Fibroblast of lung (primary cell): ENCODE measurements at regions not wholly inside any gene's neighbourhood (a gene's known extent, or its start where the extent isn't known, plus 50 kb on each side); places are given as distances from the start of the nearest gene placed in this dataset.

ENCODE experiments used
- DNase-seq, 2 donors: peaks; one replicate each; pipeline versions ENCODE4 v3.0.0 to v3.0.0-alpha.2; 2010; ENCODE audit warnings: low read depth in 2 of 2
- H2AFZ ChIP-seq: 2 replicates; pipeline ENCODE4 v1.5.1; 2012; ENCODE audit warnings: low read length, control low read depth, inconsistent platforms
- H3K27ac ChIP-seq: 2 replicates; pipeline ENCODE4 v1.5.1; 2011; ENCODE audit warnings: low read length, control low read depth; ENCODE audit not compliant: insufficient read depth
- H3K27me3 ChIP-seq: 2 replicates; pipeline ENCODE4 v1.5.1; 2011; ENCODE audit warnings: mild to moderate bottlenecking, low read length; ENCODE audit not compliant: control insufficient read depth, insufficient read depth
- H3K36me3 ChIP-seq: 2 replicates; pipeline ENCODE4 v1.5.1; 2011; ENCODE audit warnings: low read length; ENCODE audit not compliant: control insufficient read depth, insufficient read depth
- H3K4me1 ChIP-seq: 2 replicates; pipeline ENCODE4 v1.5.1; 2011; ENCODE audit warnings: low read length; ENCODE audit not compliant: control insufficient read depth, insufficient read depth; ENCODE audit errors: extremely low read depth
- H3K4me2 ChIP-seq: 2 replicates; pipeline ENCODE4 v1.5.1; 2011; ENCODE audit warnings: low read length, control low read depth; ENCODE audit not compliant: insufficient read depth; ENCODE audit errors: extremely low read depth
- H3K4me3 ChIP-seq, 4 experiments: fragments of 200-600 bp in 1 of 4; sonication (generic) in 1 of 4; replicated peaks in 1 of 4; 2 replicates each; pipeline ENCODE4 v1.5.1; 2011 to 2016; ENCODE audit warnings: low read length in 4 of 4, low read depth in 3 of 4, mild to moderate bottlenecking in 3 of 4, control low read depth in 2 of 4, inconsistent platforms in 1 of 4, mixed read lengths in 1 of 4; ENCODE audit not compliant: insufficient read depth in 1 of 4; ENCODE audit errors: control extremely low read depth in 1 of 4
- H3K79me2 ChIP-seq: 2 replicates; pipeline ENCODE4 v1.5.1; 2012; ENCODE audit warnings: mild to moderate bottlenecking, low read length, inconsistent platforms; ENCODE audit not compliant: control insufficient read depth, insufficient read depth
- H3K9ac ChIP-seq: 2 replicates; pipeline ENCODE4 v1.5.1; 2011; ENCODE audit warnings: mild to moderate bottlenecking, low read length, control low read depth; ENCODE audit not compliant: insufficient read depth
- H3K9me3 ChIP-seq: 2 replicates; pipeline ENCODE4 v1.5.1; 2012; ENCODE audit warnings: low read depth, low read length; ENCODE audit not compliant: control insufficient read depth, insufficient read depth
- H4K20me1 ChIP-seq: 2 replicates; pipeline ENCODE4 v1.5.1; 2011; ENCODE audit warnings: low read length; ENCODE audit not compliant: control insufficient read depth, insufficient read depth; ENCODE audit errors: extremely low read depth
- CTCF ChIP-seq, 2 donors: IDR thresholded peaks in 1 of 2; conservative IDR thresholded peaks in 1 of 2; 1 replicate in 1 of 2; 2 replicates in 1 of 2; pipeline ENCODE4 v1.5.1; 2011 to 2012; ENCODE audit warnings: low read length in 2 of 2, control low read depth in 1 of 2, inconsistent platforms in 1 of 2, low read depth in 1 of 2, mild to moderate bottlenecking in 1 of 2
- EZH2 ChIP-seq: IDR thresholded peaks from 2 replicates; pipeline ENCODE4 v1.5.1; 2012; ENCODE audit warnings: low read length, control low read depth, mild to moderate bottlenecking; ENCODE audit errors: missing control alignments

GRCh38 chr6:67825201-67825895, 809.7 kb upstream of the ADGRB3 start:
- Histone ChIP-seq H3K36me3 (no peaks in the 10 kb centered on the region), H3K4me2 (no peak overlapping the region), H3K27ac (no peak overlapping the region), H3K9ac (no peak overlapping the region), H3K79me2 (no peaks in the 10 kb centered on the region), H4K20me1 (no peaks in the 10 kb centered on the region), H3K27me3 (no peaks in the 10 kb centered on the region), H3K4me1 (no peaks in the 10 kb centered on the region), H2AFZ (no peak overlapping the region), H3K9me3 (no peaks in the 10 kb centered on the region), H3K4me3 (no peak overlapping the region)
- no peak for DNase-seq
- TF ChIP-seq EZH2 = no peak
- TF ChIP-seq CTCF (conservative IDR thresholded peaks at IDR 0.05 in 1 of 2, IDR thresholded peaks at IDR 0.05 in 1 of 2; ENCODE audit: low read depth in 1 of 2, low read length in 2 of 2) = no peak

DNA sequence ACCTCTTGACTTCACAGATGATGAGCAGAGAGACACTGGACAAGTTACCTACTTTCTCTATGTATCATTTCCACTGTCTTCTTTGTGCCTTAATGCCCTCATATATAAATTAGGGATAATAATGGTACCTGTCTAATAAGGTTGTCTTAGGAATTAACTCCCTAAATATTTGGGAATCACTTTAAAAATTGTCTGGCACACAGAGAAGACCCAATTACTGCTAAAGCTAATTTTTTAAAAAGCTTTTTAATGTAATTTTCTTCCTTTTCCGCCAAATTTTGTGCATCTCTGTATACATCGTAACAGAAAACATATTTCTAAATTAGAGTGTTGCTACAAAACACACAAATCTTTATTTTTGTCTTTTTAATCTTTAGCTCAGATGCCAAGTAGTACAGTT, 816.8 kb upstream of the ADGRB3 start:
- H3K4me1 ChIP-seq = no peaks in the 10 kb centered on the region
- no peak overlapping the region for H2AFZ ChIP-seq
- no peaks in the 10 kb centered on the region for H4K20me1 ChIP-seq
- H3K4me3 ChIP-seq = no peak overlapping the region
- no peak overlapping the region for H3K4me2 ChIP-seq
- DNase-seq = no peak
- H3K79me2 ChIP-seq = no peaks in the 10 kb centered on the region
- H3K27me3 ChIP-seq = no peaks in the 10 kb centered on the region
- H3K9me3 ChIP-seq = no peaks in the 10 kb centered on the region
- H3K9ac ChIP-seq = no peak overlapping the region
- TF ChIP-seq EZH2 (no peak), CTCF (conservative IDR thresholded peaks at IDR 0.05 in 1 of 2, IDR thresholded peaks at IDR 0.05 in 1 of 2; ENCODE audit: low read depth in 1 of 2, low read length in 2 of 2) (no peak)
- no peak overlapping the region for H3K27ac ChIP-seq
- no peaks in the 10 kb centered on the region for H3K36me3 ChIP-seq

DNA sequence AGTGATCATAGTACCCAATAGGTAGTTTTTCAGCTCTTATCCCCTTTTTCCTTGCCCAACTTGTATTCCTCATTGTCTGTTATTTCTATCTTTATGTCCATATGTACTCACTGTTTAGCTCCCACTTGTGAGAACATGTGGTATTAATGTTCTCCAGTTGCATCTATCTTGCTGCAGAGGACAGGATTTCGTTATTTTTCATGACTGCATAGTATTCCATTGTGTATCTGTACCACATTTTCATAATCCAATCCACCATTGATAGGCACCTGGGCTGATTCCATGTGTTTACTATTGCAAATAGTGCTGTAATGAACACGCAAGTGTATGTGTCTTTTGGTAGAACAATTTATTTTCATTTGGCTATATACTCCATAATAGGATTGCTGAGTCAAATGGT, 819.5 kb upstream of the ADGRB3 start:
- Histone ChIP-seq H3K9ac (no peak overlapping the region), H3K27ac (no peak overlapping the region), H3K79me2 (no peaks in the 10 kb centered on the region), H3K36me3 (no peaks in the 10 kb centered on the region), H2AFZ (no peak overlapping the region), H4K20me1 (no peaks in the 10 kb centered on the region), H3K4me2 (no peak overlapping the region), H3K27me3 (no peaks in the 10 kb centered on the region), H3K4me1 (no peaks in the 10 kb centered on the region), H3K4me3 (no peak overlapping the region), H3K9me3 (no peaks in the 10 kb centered on the region)
- DNase-seq = no peak
- TF ChIP-seq CTCF (conservative IDR thresholded peaks at IDR 0.05 in 1 of 2, IDR thresholded peaks at IDR 0.05 in 1 of 2; ENCODE audit: low read depth in 1 of 2, low read length in 2 of 2) (no peak), EZH2 (no peak)
